Upper lobe of right lung (tissue), 1 donor: ENCODE measurements at regions not wholly inside any gene's neighbourhood (a gene's known extent, or its start where the extent isn't known, plus 50 kb on each side); places are given as distances from the start of the nearest gene placed in this dataset.

ENCODE experiments used
- ATAC-seq: fragments of 200-7000 bp; cut with Tn5 transposase; one replicate; pipeline ENCODE4 v1.9.1; 2020; ENCODE audit warnings: mild to moderate bottlenecking, moderate library complexity
- DNase-seq: peaks from one replicate; pipeline ENCODE4 v3.0.0-alpha.2; 2020
- H3K27ac ChIP-seq: fragments of 200-600 bp; one replicate; pipeline ENCODE4 v1.8.0; 2022
- H3K27me3 ChIP-seq: fragments of 200-600 bp; one replicate; pipeline ENCODE4 v1.8.0; 2022; ENCODE audit warnings: mild to moderate bottlenecking
- H3K36me3 ChIP-seq: fragments of 200-600 bp; one replicate; pipeline ENCODE4 v1.8.0; 2022
- H3K4me1 ChIP-seq: fragments of 200-600 bp; one replicate; pipeline ENCODE4 v1.8.0; 2022
- H3K4me3 ChIP-seq: fragments of 200-600 bp; one replicate; pipeline ENCODE4 v1.8.0; 2022; ENCODE audit warnings: mild to moderate bottlenecking
- H3K9me3 ChIP-seq: fragments of 200-600 bp; one replicate; pipeline ENCODE4 v1.8.0; 2022
- intact Hi-C: fragments of 100-400 bp; cut with DNase I; formaldehyde crosslinking; loops from one replicate; pipeline ENCODE4 v1.11.0; 2022
- TF ChIP-seq, protein P1 (sequence below): fragments of 200-600 bp; IDR thresholded peaks from one replicate; pipeline ENCODE4 v1.8.0; 2022; ENCODE audit warnings: antibody characterized with exemption
- donor health status: DM: no; HTN: yes; CAD: no; lungs with severe emphysema.

DNA sequence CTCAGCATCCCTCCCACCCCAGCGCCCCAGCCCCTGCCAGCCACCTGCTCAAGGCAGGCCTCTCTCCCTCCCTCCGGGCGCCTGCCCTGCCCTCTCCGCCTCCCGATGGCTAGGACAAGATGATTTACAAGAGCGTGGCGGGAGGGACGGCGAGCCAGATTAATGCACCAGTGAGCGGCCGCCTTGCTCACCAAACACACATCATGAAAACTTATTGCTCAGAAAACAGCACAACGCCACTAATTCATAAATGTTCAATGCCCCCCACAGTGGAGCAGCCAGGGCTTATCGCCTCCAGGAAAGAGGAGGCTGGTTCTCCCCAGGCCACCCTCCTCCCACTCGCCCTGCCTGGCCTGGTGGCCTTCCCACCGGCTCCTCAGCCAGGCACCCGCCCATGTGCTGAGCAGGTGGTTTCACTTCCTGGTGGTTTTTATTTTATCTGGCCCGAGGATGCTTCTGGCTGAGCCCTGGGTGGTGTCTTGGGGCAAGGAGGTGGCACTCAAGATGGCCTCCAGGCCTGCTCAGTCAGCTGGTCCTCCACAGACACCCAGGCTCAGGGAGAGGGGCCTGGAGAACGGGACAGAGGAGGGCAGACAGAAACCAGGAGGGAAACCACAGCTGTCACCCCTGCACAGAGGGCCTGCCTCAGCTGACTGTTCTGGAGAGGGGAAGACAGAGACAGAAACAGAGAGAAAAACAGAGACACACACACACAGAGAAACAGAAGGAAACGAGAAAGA, 284.9 kb downstream of the UACA start:
- Histone ChIP-seq H3K4me3 (no peak overlapping the region), H3K4me1 (peaks cover 29% of the 10 kb centered on the region), H3K9me3 (no peaks in the 10 kb centered on the region), H3K27ac (no peak overlapping the region), H3K36me3 (no peaks in the 10 kb centered on the region), H3K27me3 (no peaks in the 10 kb centered on the region)
- TF ChIP-seq, protein P1, sequence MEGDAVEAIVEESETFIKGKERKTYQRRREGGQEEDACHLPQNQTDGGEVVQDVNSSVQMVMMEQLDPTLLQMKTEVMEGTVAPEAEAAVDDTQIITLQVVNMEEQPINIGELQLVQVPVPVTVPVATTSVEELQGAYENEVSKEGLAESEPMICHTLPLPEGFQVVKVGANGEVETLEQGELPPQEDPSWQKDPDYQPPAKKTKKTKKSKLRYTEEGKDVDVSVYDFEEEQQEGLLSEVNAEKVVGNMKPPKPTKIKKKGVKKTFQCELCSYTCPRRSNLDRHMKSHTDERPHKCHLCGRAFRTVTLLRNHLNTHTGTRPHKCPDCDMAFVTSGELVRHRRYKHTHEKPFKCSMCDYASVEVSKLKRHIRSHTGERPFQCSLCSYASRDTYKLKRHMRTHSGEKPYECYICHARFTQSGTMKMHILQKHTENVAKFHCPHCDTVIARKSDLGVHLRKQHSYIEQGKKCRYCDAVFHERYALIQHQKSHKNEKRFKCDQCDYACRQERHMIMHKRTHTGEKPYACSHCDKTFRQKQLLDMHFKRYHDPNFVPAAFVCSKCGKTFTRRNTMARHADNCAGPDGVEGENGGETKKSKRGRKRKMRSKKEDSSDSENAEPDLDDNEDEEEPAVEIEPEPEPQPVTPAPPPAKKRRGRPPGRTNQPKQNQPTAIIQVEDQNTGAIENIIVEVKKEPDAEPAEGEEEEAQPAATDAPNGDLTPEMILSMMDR: no peak
- intact Hi-C loops: no loop called here
- DNase-seq (no peak), ATAC-seq (peak; percentile 21)

DNA sequence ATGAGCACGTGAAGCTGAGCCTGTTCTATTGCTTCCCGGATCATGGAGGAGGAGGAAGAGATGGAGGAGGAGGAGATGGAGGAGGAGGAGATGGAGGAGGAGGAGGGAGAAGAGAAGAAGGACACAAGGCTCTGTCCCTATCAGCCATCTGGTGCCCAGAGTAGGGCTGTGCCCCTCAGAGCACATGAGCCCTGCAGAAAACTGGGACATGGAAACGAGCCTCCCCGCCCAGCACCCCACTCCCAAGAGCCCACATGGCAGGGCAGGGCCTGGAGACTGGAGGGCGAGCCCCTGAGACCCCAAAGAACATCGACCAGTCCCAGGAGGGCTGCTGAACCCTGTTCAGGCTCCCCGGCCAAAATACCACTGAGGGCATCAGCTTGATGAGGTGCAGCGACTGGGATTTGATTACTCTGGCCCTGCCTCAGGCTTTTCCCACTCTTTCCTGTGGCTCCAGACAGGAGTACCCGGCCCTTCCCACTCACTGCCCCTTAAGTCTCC, 285.6 kb downstream of the UACA start:
- no peak for ATAC-seq
- no peak for DNase-seq
- Histone ChIP-seq H3K27me3 (no peaks in the 10 kb centered on the region), H3K27ac (no peak overlapping the region), H3K4me1 (peaks cover 32% of the 10 kb centered on the region), H3K4me3 (no peak overlapping the region), H3K9me3 (no peaks in the 10 kb centered on the region), H3K36me3 (no peaks in the 10 kb centered on the region)
- intact Hi-C loops: no loop called here
- TF ChIP-seq, protein P1: no peak

DNA sequence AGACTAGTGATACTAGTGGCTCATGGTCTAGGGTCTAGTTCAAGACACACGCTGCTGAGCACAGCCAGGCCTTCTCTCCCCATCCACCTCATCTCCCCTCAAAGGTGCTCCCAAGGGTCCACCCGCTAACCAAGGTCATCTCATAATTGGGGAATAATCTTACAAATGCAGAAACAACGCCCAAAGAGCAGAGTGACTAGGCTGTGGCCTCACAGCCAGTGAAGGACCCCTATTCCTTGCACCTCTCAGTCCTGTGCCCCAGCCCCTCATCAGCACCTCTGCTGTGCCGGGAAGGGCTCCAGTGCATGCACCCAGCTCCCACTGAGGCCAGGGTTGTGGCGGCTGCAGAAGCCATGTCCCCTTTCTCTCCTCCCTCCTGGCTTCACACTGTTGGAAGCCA, 286.9 kb downstream of the UACA start:
- H3K36me3 ChIP-seq: no peaks in the 10 kb centered on the region
- no peaks in the 10 kb centered on the region for H3K27me3 ChIP-seq
- ATAC-seq (no peak), DNase-seq (no peak)
- no peaks in the 10 kb centered on the region for H3K9me3 ChIP-seq
- H3K4me3 ChIP-seq: no peak overlapping the region
- no peak overlapping the region for H3K27ac ChIP-seq
- intact Hi-C loops: no loop called here
- TF ChIP-seq, protein P1: no peak
- peaks cover 32% of the 10 kb centered on the region for H3K4me1 ChIP-seq

DNA sequence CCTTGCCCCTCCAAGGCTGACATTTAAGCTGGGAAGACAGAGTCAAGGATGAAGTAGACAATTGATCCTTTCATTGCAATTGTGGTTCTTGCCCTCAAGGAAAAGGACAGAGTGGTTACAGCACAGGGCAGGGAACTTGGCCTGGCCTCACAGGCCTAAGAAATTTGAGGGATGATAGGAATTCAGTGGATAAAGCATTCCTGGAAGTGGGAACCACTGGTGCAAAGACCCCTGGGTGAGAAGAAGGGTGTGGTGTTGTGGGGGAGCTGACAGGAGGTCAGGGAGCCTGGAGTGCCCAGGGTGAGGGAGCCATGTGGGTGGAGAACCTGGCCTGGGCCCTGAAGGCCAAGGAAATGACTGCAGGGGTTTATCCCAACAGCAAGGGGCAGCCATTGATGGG, 287.4 kb downstream of the UACA start:
- intact Hi-C loops: no loop called here
- no peak for ATAC-seq
- Histone ChIP-seq H3K36me3 (no peaks in the 10 kb centered on the region), H3K27me3 (no peaks in the 10 kb centered on the region), H3K9me3 (no peaks in the 10 kb centered on the region), H3K4me3 (no peak overlapping the region), H3K4me1 (peaks cover 32% of the 10 kb centered on the region), H3K27ac (no peak overlapping the region)
- TF ChIP-seq, protein P1: no peak
- no peak for DNase-seq

DNA sequence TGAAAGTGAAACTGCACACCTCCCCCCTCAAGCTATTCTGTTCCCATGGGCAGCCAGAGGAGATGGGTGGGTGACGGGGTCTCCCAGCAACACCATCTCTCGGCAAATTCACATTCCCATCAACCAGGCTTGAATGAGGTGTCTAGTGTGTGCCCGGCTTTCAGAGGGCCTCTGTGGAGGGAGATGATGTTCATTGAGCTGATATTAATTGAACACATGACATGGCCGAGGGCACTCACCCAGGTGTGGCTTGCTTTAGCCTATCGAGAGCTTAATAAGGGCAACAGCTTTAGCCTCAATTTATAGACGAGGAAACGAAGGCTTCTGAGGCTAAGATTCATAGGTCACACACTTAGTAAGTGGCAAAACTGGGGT, 288.0 kb downstream of the UACA start:
- no peaks in the 10 kb centered on the region for H3K27me3 ChIP-seq
- TF ChIP-seq, protein P1: no peak
- intact Hi-C loops: no loop called here
- no peaks in the 10 kb centered on the region for H3K36me3 ChIP-seq
- DNase-seq (no peak), ATAC-seq (no peak)
- no peaks in the 10 kb centered on the region for H3K9me3 ChIP-seq
- peak overlapping the region; percentile 56 for H3K27ac ChIP-seq
- peaks cover 32% of the 10 kb centered on the region for H3K4me1 ChIP-seq
- peak overlapping the region; percentile 18 for H3K4me3 ChIP-seq
